ENCODE measurements at regions not wholly inside any gene's neighbourhood (a gene's known extent, or its start where the extent isn't known, plus 50 kb on each side); places are given as distances from the start of the nearest gene placed in this dataset.

DNA sequence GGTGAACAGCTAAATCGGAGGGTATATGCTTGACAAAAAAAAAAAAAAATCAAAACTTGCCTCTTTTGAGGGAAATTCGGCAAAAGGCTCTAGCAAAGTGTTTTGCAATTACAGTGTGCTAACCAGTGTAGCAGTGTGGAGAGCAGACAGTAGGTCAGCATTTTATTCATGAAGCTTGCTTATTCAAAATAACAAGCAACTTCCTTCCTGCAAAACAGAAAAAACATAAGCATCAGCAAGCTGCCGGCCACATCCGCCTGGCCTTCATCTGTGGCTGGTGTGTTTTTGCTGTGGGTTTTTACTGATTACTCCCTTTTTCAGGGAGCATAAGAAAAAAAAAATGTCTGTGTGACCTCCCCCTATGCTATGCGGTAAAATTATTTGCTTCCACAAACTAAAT, 434.1 kb downstream of the OCA2 start:
- TF ChIP-seq EZH2 (IDR thresholded peaks at IDR 0.05; ENCODE audit: borderline replicate concordance, low read length), result no peak
- TF ChIP-seq, protein P1, sequence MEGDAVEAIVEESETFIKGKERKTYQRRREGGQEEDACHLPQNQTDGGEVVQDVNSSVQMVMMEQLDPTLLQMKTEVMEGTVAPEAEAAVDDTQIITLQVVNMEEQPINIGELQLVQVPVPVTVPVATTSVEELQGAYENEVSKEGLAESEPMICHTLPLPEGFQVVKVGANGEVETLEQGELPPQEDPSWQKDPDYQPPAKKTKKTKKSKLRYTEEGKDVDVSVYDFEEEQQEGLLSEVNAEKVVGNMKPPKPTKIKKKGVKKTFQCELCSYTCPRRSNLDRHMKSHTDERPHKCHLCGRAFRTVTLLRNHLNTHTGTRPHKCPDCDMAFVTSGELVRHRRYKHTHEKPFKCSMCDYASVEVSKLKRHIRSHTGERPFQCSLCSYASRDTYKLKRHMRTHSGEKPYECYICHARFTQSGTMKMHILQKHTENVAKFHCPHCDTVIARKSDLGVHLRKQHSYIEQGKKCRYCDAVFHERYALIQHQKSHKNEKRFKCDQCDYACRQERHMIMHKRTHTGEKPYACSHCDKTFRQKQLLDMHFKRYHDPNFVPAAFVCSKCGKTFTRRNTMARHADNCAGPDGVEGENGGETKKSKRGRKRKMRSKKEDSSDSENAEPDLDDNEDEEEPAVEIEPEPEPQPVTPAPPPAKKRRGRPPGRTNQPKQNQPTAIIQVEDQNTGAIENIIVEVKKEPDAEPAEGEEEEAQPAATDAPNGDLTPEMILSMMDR (IDR thresholded peaks at IDR 0.05; ENCODE audit: low read length), result no peak
- Histone ChIP-seq H3K9me2 (ENCODE audit: low read depth, low read length) (no peaks in the 10 kb centered on the region), H4K20me1 (ENCODE audit: insufficient read depth, low read length) (no peaks in the 10 kb centered on the region), H3K27me3 (ENCODE audit: insufficient read depth, low read length) (no peaks in the 10 kb centered on the region), H3K4me2 (ENCODE audit: low read length) (no peak overlapping the region), H3K36me3 (ENCODE audit: insufficient read depth, low read length) (no peaks in the 10 kb centered on the region), H3K4me1 (ENCODE audit: insufficient read depth, low read length, severe bottlenecking) (no peaks in the 10 kb centered on the region), H3K9ac (ENCODE audit: low read length) (no peak overlapping the region), H3K27ac (ENCODE audit: low read depth, low read length, poor library complexity, severe bottlenecking) (no peak overlapping the region), H3K79me2 (ENCODE audit: insufficient read depth, low read length) (no peaks in the 10 kb centered on the region), H3K4me3 (ENCODE audit: low read depth, low read length, poor library complexity, severe bottlenecking) (no peak overlapping the region), H2AFZ (ENCODE audit: low read length) (no peak overlapping the region), H3F3A (ENCODE audit: insufficient read depth, low read length) (no peaks in the 10 kb centered on the region), H3K9me3 (ENCODE audit: low read length) (no peaks in the 10 kb centered on the region)

DNA sequence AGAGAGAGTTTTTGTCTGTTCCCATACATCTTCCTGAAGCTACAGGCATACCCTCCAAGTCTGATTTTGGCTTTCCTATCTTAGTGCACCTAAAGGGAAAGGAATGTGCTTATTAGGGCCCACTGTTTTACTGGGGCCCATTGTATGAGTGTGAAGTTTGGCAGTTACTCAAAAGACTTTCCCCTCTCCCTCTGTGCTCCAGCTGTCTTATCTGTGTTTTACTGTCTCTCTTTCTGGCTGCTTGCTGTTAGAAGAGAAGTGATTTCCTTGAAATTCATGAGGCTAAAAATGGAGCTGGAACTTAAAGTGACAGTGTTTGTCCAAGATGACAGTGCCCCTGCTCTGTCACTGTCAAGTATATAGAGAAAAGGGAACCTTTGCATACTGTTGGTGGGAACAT, 436.2 kb downstream of the OCA2 start:
- Histone ChIP-seq H3K4me1 (ENCODE audit: insufficient read depth, low read length, severe bottlenecking) (no peaks in the 10 kb centered on the region), H3K4me3 (ENCODE audit: low read depth, low read length, poor library complexity, severe bottlenecking) (no peak overlapping the region), H3K9me3 (ENCODE audit: low read length) (no peaks in the 10 kb centered on the region), H3K79me2 (ENCODE audit: insufficient read depth, low read length) (no peaks in the 10 kb centered on the region), H3F3A (ENCODE audit: insufficient read depth, low read length) (no peaks in the 10 kb centered on the region), H3K36me3 (ENCODE audit: insufficient read depth, low read length) (no peaks in the 10 kb centered on the region), H3K27ac (ENCODE audit: low read depth, low read length, poor library complexity, severe bottlenecking) (no peak overlapping the region), H3K27me3 (ENCODE audit: insufficient read depth, low read length) (no peaks in the 10 kb centered on the region), H4K20me1 (ENCODE audit: insufficient read depth, low read length) (no peaks in the 10 kb centered on the region), H3K9ac (ENCODE audit: low read length) (no peak overlapping the region), H2AFZ (ENCODE audit: low read length) (no peak overlapping the region), H3K9me2 (ENCODE audit: low read depth, low read length) (no peaks in the 10 kb centered on the region), H3K4me2 (ENCODE audit: low read length) (no peak overlapping the region)
- TF ChIP-seq EZH2 (IDR thresholded peaks at IDR 0.05; ENCODE audit: borderline replicate concordance, low read length), result no peak
- TF ChIP-seq, protein P1 (IDR thresholded peaks at IDR 0.05; ENCODE audit: low read length), result no peak

DNA sequence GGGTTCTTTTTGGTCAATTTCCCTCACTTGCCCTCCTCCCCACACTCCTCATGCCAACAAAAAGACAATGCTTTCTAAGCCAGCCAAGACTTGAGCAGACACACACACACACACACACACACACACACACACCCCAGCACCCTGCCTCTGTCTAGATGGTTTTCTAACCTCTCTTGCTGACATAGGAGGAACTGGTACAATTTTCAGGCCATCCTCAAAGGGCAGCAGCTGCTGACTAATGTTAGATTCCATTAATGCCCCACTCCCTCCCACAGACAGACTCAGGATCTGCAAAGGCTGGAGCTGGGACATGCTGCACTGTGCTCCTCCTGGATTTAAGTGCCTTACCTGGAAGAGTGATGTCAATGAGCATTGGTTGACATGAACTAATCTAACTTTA, 438.4 kb downstream of the OCA2 start:
- no peak overlapping the region for H3K4me3 ChIP-seq (ENCODE audit: low read depth, low read length, poor library complexity, severe bottlenecking)
- no peaks in the 10 kb centered on the region for H3K4me1 ChIP-seq (ENCODE audit: insufficient read depth, low read length, severe bottlenecking)
- H3K27me3 ChIP-seq (ENCODE audit: insufficient read depth, low read length), result no peaks in the 10 kb centered on the region
- no peaks in the 10 kb centered on the region for H3K9me3 ChIP-seq (ENCODE audit: low read length)
- no peak overlapping the region for H3K27ac ChIP-seq (ENCODE audit: low read depth, low read length, poor library complexity, severe bottlenecking)
- H2AFZ ChIP-seq (ENCODE audit: low read length), result no peak overlapping the region
- H3K9ac ChIP-seq (ENCODE audit: low read length), result no peak overlapping the region
- H3F3A ChIP-seq (ENCODE audit: insufficient read depth, low read length), result no peaks in the 10 kb centered on the region
- no peaks in the 10 kb centered on the region for H4K20me1 ChIP-seq (ENCODE audit: insufficient read depth, low read length)
- H3K4me2 ChIP-seq (ENCODE audit: low read length), result no peak overlapping the region
- H3K79me2 ChIP-seq (ENCODE audit: insufficient read depth, low read length), result no peaks in the 10 kb centered on the region
- no peak for TF ChIP-seq EZH2 (IDR thresholded peaks at IDR 0.05; ENCODE audit: borderline replicate concordance, low read length)
- TF ChIP-seq, protein P1 (IDR thresholded peaks at IDR 0.05; ENCODE audit: low read length), result no peak
- no peaks in the 10 kb centered on the region for H3K36me3 ChIP-seq (ENCODE audit: insufficient read depth, low read length)
- no peaks in the 10 kb centered on the region for H3K9me2 ChIP-seq (ENCODE audit: low read depth, low read length)
